ENCODE measurements at regions not wholly inside any gene's neighbourhood (a gene's known extent, or its start where the extent isn't known, plus 50 kb on each side); places are given as distances from the start of the nearest gene placed in this dataset.
"Not testable (repeated sequence)": the region's sequence is repeated elsewhere in the genome, so short reads cannot be mapped to it uniquely, and the experiment has no call there.

- no peaks in the 10 kb centered on the region for H3K4me1 Mint-ChIP-seq
- no peak overlapping the region for H3K27ac Mint-ChIP-seq
- no peaks in the 10 kb centered on the region for H3K36me3 Mint-ChIP-seq (ENCODE audit: low read depth)
- intact Hi-C loops (cut with micrococcal nuclease) = no loop called here
- H3K4me3 Mint-ChIP-seq = no peak overlapping the region
- H3K9me3 Mint-ChIP-seq = no peaks in the 10 kb centered on the region
- no peaks in the 10 kb centered on the region for H3K27me3 Mint-ChIP-seq
- DNase-seq = no peak
Observed at GRCh38 chr20:60782959-60783625, 469.0 kb upstream of the CDH4 start.

- Mint-ChIP-seq H3K9me3 (no peaks in the 10 kb centered on the region), H3K27ac (no peak overlapping the region), H3K4me1 (no peaks in the 10 kb centered on the region), H3K36me3 (ENCODE audit: low read depth) (no peaks in the 10 kb centered on the region), H3K27me3 (no peaks in the 10 kb centered on the region), H3K4me3 (no peak overlapping the region)
- no peak for DNase-seq
- intact Hi-C loops (cut with micrococcal nuclease) = no loop called here
Observed at GRCh38 chr20:60785301-60785700, 466.8 kb upstream of the CDH4 start.

- intact Hi-C loops (cut with micrococcal nuclease) = no loop called here
- Mint-ChIP-seq H3K9me3 (no peaks in the 10 kb centered on the region), H3K27ac (no peak overlapping the region), H3K27me3 (no peaks in the 10 kb centered on the region), H3K4me1 (no peaks in the 10 kb centered on the region), H3K4me3 (no peak overlapping the region), H3K36me3 (ENCODE audit: low read depth) (no peaks in the 10 kb centered on the region)
- DNase-seq = no peak
Observed at GRCh38 chr20:60785785-60786184, 466.3 kb upstream of the CDH4 start.

GRCh38 chr20:60786686-60787217 lies 465.3 kb upstream of the CDH4 start:
- H3K36me3 Mint-ChIP-seq (ENCODE audit: low read depth) = no peaks in the 10 kb centered on the region
- no peaks in the 10 kb centered on the region for H3K4me1 Mint-ChIP-seq
- no peaks in the 10 kb centered on the region for H3K9me3 Mint-ChIP-seq
- H3K27ac Mint-ChIP-seq = no peak overlapping the region
- no peaks in the 10 kb centered on the region for H3K27me3 Mint-ChIP-seq
- DNase-seq = no peak
- intact Hi-C loops (cut with micrococcal nuclease) = no loop called here
- no peak overlapping the region for H3K4me3 Mint-ChIP-seq

GRCh38 chr20:60787276-60787675 lies 464.8 kb upstream of the CDH4 start:
- H3K9me3 Mint-ChIP-seq = no peaks in the 10 kb centered on the region
- H3K27ac Mint-ChIP-seq = no peak overlapping the region
- intact Hi-C loops (cut with micrococcal nuclease) = no loop called here
- H3K36me3 Mint-ChIP-seq (ENCODE audit: low read depth) = no peaks in the 10 kb centered on the region
- DNase-seq = no peak
- no peaks in the 10 kb centered on the region for H3K4me1 Mint-ChIP-seq
- no peaks in the 10 kb centered on the region for H3K27me3 Mint-ChIP-seq
- H3K4me3 Mint-ChIP-seq = no peak overlapping the region

- Mint-ChIP-seq H3K4me1 (no peaks in the 10 kb centered on the region), H3K27ac (no peak overlapping the region), H3K4me3 (no peak overlapping the region), H3K36me3 (ENCODE audit: low read depth) (no peaks in the 10 kb centered on the region), H3K9me3 (no peaks in the 10 kb centered on the region), H3K27me3 (no peaks in the 10 kb centered on the region)
- no peak for DNase-seq
- intact Hi-C loops (cut with micrococcal nuclease) = no loop called here
Observed at GRCh38 chr20:60788070-60788469, 464.0 kb upstream of the CDH4 start.

GRCh38 chr20:60789399-60789798 lies 462.7 kb upstream of the CDH4 start:
- DNase-seq = no peak
- Mint-ChIP-seq H3K4me3 (no peak overlapping the region), H3K4me1 (no peaks in the 10 kb centered on the region), H3K27ac (no peak overlapping the region), H3K36me3 (ENCODE audit: low read depth) (no peaks in the 10 kb centered on the region), H3K9me3 (no peaks in the 10 kb centered on the region), H3K27me3 (no peaks in the 10 kb centered on the region)
- intact Hi-C loops (cut with micrococcal nuclease) = no loop called here

GRCh38 chr20:60790339-60790738 lies 461.7 kb upstream of the CDH4 start:
- H3K4me3 Mint-ChIP-seq; H3K9me3 Mint-ChIP-seq; H3K4me1 Mint-ChIP-seq; DNase-seq; H3K27ac Mint-ChIP-seq; H3K36me3 Mint-ChIP-seq (ENCODE audit: low read depth); intact Hi-C loops (cut with micrococcal nuclease); H3K27me3 Mint-ChIP-seq: not testable (repeated sequence)

- intact Hi-C loops (cut with micrococcal nuclease) = no loop called here
- no peak overlapping the region for H3K27ac Mint-ChIP-seq
- H3K27me3 Mint-ChIP-seq = no peaks in the 10 kb centered on the region
- no peak for DNase-seq
- H3K36me3 Mint-ChIP-seq (ENCODE audit: low read depth) = no peaks in the 10 kb centered on the region
- H3K4me1 Mint-ChIP-seq = no peaks in the 10 kb centered on the region
- no peak overlapping the region for H3K4me3 Mint-ChIP-seq
- H3K9me3 Mint-ChIP-seq = no peaks in the 10 kb centered on the region
Observed at GRCh38 chr20:60791823-60792222, 460.2 kb upstream of the CDH4 start.

- no peaks in the 10 kb centered on the region for H3K9me3 Mint-ChIP-seq
- DNase-seq = no peak
- no peaks in the 10 kb centered on the region for H3K36me3 Mint-ChIP-seq (ENCODE audit: low read depth)
- H3K27ac Mint-ChIP-seq = no peak overlapping the region
- intact Hi-C loops (cut with micrococcal nuclease) = no loop called here
- H3K27me3 Mint-ChIP-seq = no peaks in the 10 kb centered on the region
- H3K4me1 Mint-ChIP-seq = no peaks in the 10 kb centered on the region
- H3K4me3 Mint-ChIP-seq = no peak overlapping the region
Observed at GRCh38 chr20:60792941-60793340, 459.1 kb upstream of the CDH4 start.

GRCh38 chr20:60794674-60795073 lies 457.4 kb upstream of the CDH4 start:
- Mint-ChIP-seq H3K9me3 (no peaks in the 10 kb centered on the region), H3K27me3 (no peaks in the 10 kb centered on the region), H3K4me1 (no peaks in the 10 kb centered on the region), H3K4me3 (no peak overlapping the region), H3K27ac (no peak overlapping the region), H3K36me3 (ENCODE audit: low read depth) (no peaks in the 10 kb centered on the region)
- intact Hi-C loops (cut with micrococcal nuclease) = no loop called here
- DNase-seq = no peak

GRCh38 chr20:60795651-60796050 lies 456.4 kb upstream of the CDH4 start:
- H3K9me3 Mint-ChIP-seq = no peaks in the 10 kb centered on the region
- DNase-seq = no peak
- H3K4me1 Mint-ChIP-seq = no peaks in the 10 kb centered on the region
- no peaks in the 10 kb centered on the region for H3K36me3 Mint-ChIP-seq (ENCODE audit: low read depth)
- H3K27ac Mint-ChIP-seq = no peak overlapping the region
- intact Hi-C loops (cut with micrococcal nuclease) = no loop called here
- no peaks in the 10 kb centered on the region for H3K27me3 Mint-ChIP-seq
- no peak overlapping the region for H3K4me3 Mint-ChIP-seq

- Mint-ChIP-seq H3K27ac (no peak overlapping the region), H3K9me3 (peaks cover 5% of the 10 kb centered on the region), H3K4me1 (no peaks in the 10 kb centered on the region), H3K27me3 (no peaks in the 10 kb centered on the region), H3K4me3 (no peak overlapping the region), H3K36me3 (ENCODE audit: low read depth) (no peaks in the 10 kb centered on the region)
- DNase-seq = no peak
- intact Hi-C loops (cut with micrococcal nuclease) = no loop called here
Observed at GRCh38 chr20:60800185-60800584, 451.9 kb upstream of the CDH4 start.

GRCh38 chr20:60802676-60803075 lies 449.4 kb upstream of the CDH4 start:
- intact Hi-C loops (cut with micrococcal nuclease) = no loop called here
- H3K27me3 Mint-ChIP-seq = no peaks in the 10 kb centered on the region
- no peak for DNase-seq
- H3K27ac Mint-ChIP-seq = no peak overlapping the region
- H3K9me3 Mint-ChIP-seq = peaks cover 5% of the 10 kb centered on the region
- no peaks in the 10 kb centered on the region for H3K36me3 Mint-ChIP-seq (ENCODE audit: low read depth)
- H3K4me1 Mint-ChIP-seq = no peaks in the 10 kb centered on the region
- H3K4me3 Mint-ChIP-seq = no peak overlapping the region
